EL (cell line): ENCODE measurements at regions not wholly inside any gene's neighbourhood (a gene's known extent, or its start where the extent isn't known, plus 50 kb on each side); places are given as distances from the start of the nearest gene placed in this dataset.

ENCODE experiments used
- DNase-seq: peaks from one replicate; pipeline ENCODE4 v3.0.0-alpha.2; 2016

- no peak for DNase-seq
Measured at GRCh38 chr13:80598189-80598588, 257.3 kb upstream of the SPRY2 start.

GRCh38 chr13:80591976-80592740 lies 251.2 kb upstream of the SPRY2 start:
- no peak for DNase-seq

GRCh38 chr13:80590551-80590950 lies 249.6 kb upstream of the SPRY2 start:
- no peak for DNase-seq

- no peak for DNase-seq
Measured at GRCh38 chr13:80586356-80586755, 245.4 kb upstream of the SPRY2 start.

- DNase-seq: no peak
Measured at GRCh38 chr13:80585531-80585930, 244.6 kb upstream of the SPRY2 start.

- DNase-seq: no peak
Measured at GRCh38 chr13:80584785-80585184, 243.9 kb upstream of the SPRY2 start.

- no peak for DNase-seq
Measured at GRCh38 chr13:80584306-80584705, 243.4 kb upstream of the SPRY2 start.

GRCh38 chr13:80577926-80578670 lies 237.2 kb upstream of the SPRY2 start:
- DNase-seq: no peak

GRCh38 chr13:80577285-80577684 lies 236.4 kb upstream of the SPRY2 start:
- no peak for DNase-seq

GRCh38 chr13:80574113-80574850 lies 233.4 kb upstream of the SPRY2 start:
- DNase-seq: no peak

GRCh38 chr13:80572923-80573316 lies 232.0 kb upstream of the SPRY2 start:
- DNase-seq: no peak

GRCh38 chr13:80572308-80572922 lies 231.5 kb upstream of the SPRY2 start:
- no peak for DNase-seq

GRCh38 chr13:80571346-80572307 lies 230.7 kb upstream of the SPRY2 start:
- DNase-seq: no peak

GRCh38 chr13:80563439-80563838 lies 222.5 kb upstream of the SPRY2 start:
- no peak for DNase-seq

GRCh38 chr13:80562433-80563156 lies 221.7 kb upstream of the SPRY2 start:
- no peak for DNase-seq

- DNase-seq: no peak
Measured at GRCh38 chr13:80560609-80561008, 219.7 kb upstream of the SPRY2 start.

- no peak for DNase-seq
Measured at GRCh38 chr13:80559944-80560343, 219.0 kb upstream of the SPRY2 start.

- no peak for DNase-seq
Measured at GRCh38 chr13:80558074-80558473, 217.1 kb upstream of the SPRY2 start.

GRCh38 chr13:80555796-80556678 lies 215.1 kb upstream of the SPRY2 start:
- no peak for DNase-seq

GRCh38 chr13:80552851-80553440 lies 212.0 kb upstream of the SPRY2 start:
- no peak for DNase-seq
